A549 (cell line): ENCODE measurements at regions not wholly inside any gene's neighbourhood (a gene's known extent, or its start where the extent isn't known, plus 50 kb on each side); places are given as distances from the start of the nearest gene placed in this dataset.

ENCODE experiments used
- CEBPB ChIP-seq, 2 experiments: fragments of >200 bp in 1 of 2; sonication (Bioruptor Twin) in 1 of 2; formaldehyde crosslinking in 1 of 2; IDR thresholded peaks; 2 replicates each; pipeline ENCODE4 v1.6.1; 2012 to 2016
- CTCF ChIP-seq: fragments of >200 bp; sonication (Bioruptor Twin); formaldehyde crosslinking; IDR thresholded peaks from 3 replicates; pipeline ENCODE4 v1.5.1; 2016
- EHMT2 ChIP-seq: fragments of 200-600 bp; sonication (generic); IDR thresholded peaks from 2 replicates; pipeline ENCODE4 v1.6.1; 2016; ENCODE audit warnings: antibody characterized with exemption, low read depth, mild to moderate bottlenecking, moderate library complexity
- EP300 ChIP-seq, 2 experiments: fragments of >200 bp; sonication (Bioruptor Twin); formaldehyde crosslinking; IDR thresholded peaks; 2 replicates in 1 of 2; 3 replicates in 1 of 2; pipeline ENCODE4 v1.6.1; 2016 to 2017
- MAFK ChIP-seq: fragments of 450-650 bp; IDR thresholded peaks from 2 replicates; pipeline ENCODE4 v1.6.1; 2014; ENCODE audit not compliant: partially characterized antibody
- MYC ChIP-seq: IDR thresholded peaks from 2 replicates; pipeline ENCODE4 v1.6.1; 2012; ENCODE audit warnings: mild to moderate bottlenecking, inconsistent platforms, low read length, improper control_type of control experiment, borderline replicate concordance
- NFE2L2 ChIP-seq: fragments of 150-350 bp; conservative IDR thresholded peaks from 2 replicates; pipeline ENCODE4 v1.6.1; 2014; ENCODE audit warnings: low read length
- POLR2A ChIP-seq: IDR thresholded peaks from 2 replicates; pipeline ENCODE4 v1.6.1; 2012; ENCODE audit warnings: mild to moderate bottlenecking, low read length
- POLR2AphosphoS2 ChIP-seq: conservative IDR thresholded peaks from 2 replicates; pipeline ENCODE4 v1.6.1; 2012; ENCODE audit warnings: low read length, improper control_type of control experiment, inconsistent platforms
- RAD21 ChIP-seq, 2 experiments: fragments of >200 bp in 1 of 2; sonication (Bioruptor Twin) in 1 of 2; formaldehyde crosslinking in 1 of 2; IDR thresholded peaks in 1 of 2; conservative IDR thresholded peaks in 1 of 2; 2 replicates in 1 of 2; 3 replicates in 1 of 2; pipeline ENCODE4 v1.6.1; 2012 to 2018; ENCODE audit warnings: inconsistent platforms in 1 of 2
- RARB ChIP-seq: fragments of 250-450 bp; sonication (Bioruptor Pico); IDR thresholded peaks from 2 replicates; pipeline ENCODE4 v1.8.0; 2021; ENCODE audit warnings: mild to moderate bottlenecking, moderate library complexity
- REST ChIP-seq: fragments of 200-600 bp; sonication (generic); IDR thresholded peaks from 2 replicates; pipeline ENCODE4 v1.6.1; 2016; ENCODE audit warnings: antibody characterized with exemption, mild to moderate bottlenecking, moderate library complexity
- USF2 ChIP-seq: fragments of 450-650 bp; IDR thresholded peaks from 2 replicates; pipeline ENCODE4 v1.6.1; 2014; ENCODE audit warnings: antibody characterized with exemption
- TF ChIP-seq, protein P1 (sequence below): fragments of 250-450 bp; sonication (Bioruptor Pico); IDR thresholded peaks from 2 replicates; pipeline ENCODE4 v1.5.0; 2021; ENCODE audit warnings: mild to moderate bottlenecking, moderate library complexity, borderline replicate concordance

DNA sequence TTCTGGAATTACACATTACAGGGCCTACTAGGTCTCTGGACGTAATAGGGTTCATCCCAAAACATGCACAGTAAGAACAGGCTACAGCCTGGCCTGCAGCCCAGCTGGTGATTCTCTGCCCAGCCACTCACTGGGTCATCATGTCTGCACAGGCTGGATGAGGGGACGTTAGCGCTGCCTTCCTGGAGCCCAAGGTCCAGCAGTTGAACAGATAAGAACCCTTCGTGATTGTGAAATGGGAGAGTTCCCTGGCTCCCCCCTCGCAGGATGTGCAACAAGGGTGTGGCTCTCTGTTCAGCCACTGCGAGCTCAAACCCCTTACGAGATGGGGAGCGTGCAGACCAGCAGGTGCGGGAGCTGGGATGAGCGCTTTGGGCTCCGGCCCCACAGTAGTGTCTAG is 200.0 kb upstream of the CDH5 start:
- TF ChIP-seq POLR2A (no peak), CTCF (no peak), EP300 (IDR thresholded peaks at IDR 0.05) (no peak), REST (no peak), MAFK (no peak), RAD21 (conservative IDR thresholded peaks at IDR 0.05 in 1 of 2, IDR thresholded peaks at IDR 0.05 in 1 of 2) (no peak), POLR2AphosphoS2 (no peak), RARB (no peak), EHMT2 (no peak), MYC (no peak), USF2 (no peak), NFE2L2 (no peak), CEBPB (IDR thresholded peaks at IDR 0.05) (no peak)
- TF ChIP-seq, protein P1, sequence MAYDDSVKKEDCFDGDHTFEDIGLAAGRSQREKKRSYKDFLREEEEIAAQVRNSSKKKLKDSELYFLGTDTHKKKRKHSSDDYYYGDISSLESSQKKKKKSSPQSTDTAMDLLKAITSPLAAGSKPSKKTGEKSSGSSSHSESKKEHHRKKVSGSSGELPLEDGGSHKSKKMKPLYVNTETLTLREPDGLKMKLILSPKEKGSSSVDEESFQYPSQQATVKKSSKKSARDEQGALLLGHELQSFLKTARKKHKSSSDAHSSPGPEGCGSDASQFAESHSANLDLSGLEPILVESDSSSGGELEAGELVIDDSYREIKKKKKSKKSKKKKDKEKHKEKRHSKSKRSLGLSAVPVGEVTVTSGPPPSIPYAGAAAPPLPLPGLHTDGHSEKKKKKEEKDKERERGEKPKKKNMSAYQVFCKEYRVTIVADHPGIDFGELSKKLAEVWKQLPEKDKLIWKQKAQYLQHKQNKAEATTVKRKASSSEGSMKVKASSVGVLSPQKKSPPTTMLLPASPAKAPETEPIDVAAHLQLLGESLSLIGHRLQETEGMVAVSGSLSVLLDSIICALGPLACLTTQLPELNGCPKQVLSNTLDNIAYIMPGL (CRISPR knock-in tag), result no peak
